GM21576 (cell line): ENCODE measurements at regions not wholly inside any gene's neighbourhood (a gene's known extent, or its start where the extent isn't known, plus 50 kb on each side); places are given as distances from the start of the nearest gene placed in this dataset.

ENCODE experiments used
- ATAC-seq: cut with Tn5 transposase; IDR thresholded peaks from one replicate; pipeline ENCODE4 v1.9.1; 2021; ENCODE audit warnings: mild to moderate bottlenecking, moderate library complexity; ENCODE audit not compliant: unreplicated experiment

DNA sequence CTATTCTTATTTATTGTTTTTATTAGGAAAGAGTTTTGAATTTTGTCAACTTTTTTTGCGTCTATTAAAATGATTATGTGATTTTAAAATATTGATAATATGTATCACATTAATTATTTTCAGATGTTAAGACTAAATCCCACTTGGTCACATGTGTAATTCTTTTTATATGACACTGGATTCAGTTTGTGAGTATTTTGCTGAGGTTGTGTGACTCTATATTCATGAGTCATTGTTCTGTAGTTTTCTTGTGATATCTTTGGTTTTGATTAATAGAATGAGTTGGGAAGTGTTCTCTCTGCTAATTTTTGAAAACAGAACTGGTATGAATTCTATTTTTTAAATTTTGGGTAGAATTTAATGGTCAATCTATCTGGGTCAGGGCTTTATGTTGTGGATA lies 317.9 kb downstream of the ETS1 start:
- no peak for ATAC-seq

DNA sequence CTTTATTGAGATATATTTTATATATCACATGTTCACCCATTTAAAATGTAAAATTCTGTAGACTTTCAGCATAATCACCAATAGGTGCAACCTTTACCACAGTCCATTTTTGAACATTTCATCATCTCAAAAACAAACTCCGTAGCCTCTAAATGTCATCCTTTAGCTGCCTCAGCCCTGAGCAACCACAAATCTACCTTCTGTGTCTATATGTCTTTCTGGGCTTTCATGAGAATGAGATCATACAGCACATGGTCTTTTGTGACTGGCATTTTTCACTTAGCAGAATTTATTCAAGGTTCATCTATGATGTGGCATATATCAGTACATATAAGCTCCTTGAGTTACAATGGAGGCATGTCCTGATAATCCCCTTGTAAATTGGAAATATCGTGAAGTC lies 320.5 kb downstream of the ETS1 start:
- ATAC-seq = no peak

DNA sequence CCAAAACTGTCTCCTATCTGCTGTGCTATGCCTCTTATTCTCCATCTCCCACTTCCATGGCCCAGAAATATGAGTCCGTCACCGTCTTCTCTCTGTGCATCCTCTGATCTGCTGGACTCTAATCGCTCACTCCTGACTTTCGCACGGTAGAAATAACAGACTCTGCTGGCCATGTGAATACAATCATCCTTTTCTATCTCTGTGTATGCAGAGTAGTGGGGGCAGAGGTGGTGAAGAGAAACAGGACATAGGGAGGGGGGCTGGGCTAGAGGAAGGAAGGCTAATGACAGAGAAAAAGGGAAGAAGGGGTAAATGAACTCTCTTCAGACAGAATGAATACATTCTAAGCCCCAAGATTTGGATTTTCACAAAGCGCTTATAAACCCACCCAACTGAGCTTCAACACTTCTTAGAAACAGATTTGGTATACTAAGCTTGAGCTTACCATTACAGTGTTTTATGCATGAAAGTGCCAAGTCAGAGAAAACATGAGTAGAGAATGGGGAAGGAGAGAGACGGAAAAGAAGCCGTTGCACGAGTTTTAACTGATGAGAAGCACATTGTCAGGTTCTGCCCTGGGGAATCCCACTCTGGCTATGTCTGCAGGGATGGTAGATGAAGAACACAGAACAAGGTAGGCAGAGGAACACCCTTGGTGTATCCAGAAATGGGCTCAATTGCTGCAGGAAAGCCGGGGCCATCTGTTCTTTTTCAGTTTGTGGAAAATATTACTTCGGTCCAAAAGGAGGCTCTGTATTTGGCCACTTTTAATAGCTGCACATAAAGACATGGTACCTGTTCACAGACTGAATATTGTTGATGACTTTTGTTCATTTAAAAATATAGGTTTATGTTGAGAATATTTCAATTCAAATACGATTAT lies 324.7 kb downstream of the ETS1 start:
- ATAC-seq = no peak

- no peak for ATAC-seq
Measured at GRCh38 chr11:128261011-128261421, 326.3 kb downstream of the ETS1 start.

GRCh38 chr11:128260398-128260797 lies 327.0 kb downstream of the ETS1 start:
- no peak for ATAC-seq

GRCh38 chr11:128259816-128260215 lies 327.5 kb downstream of the ETS1 start:
- no peak for ATAC-seq

DNA sequence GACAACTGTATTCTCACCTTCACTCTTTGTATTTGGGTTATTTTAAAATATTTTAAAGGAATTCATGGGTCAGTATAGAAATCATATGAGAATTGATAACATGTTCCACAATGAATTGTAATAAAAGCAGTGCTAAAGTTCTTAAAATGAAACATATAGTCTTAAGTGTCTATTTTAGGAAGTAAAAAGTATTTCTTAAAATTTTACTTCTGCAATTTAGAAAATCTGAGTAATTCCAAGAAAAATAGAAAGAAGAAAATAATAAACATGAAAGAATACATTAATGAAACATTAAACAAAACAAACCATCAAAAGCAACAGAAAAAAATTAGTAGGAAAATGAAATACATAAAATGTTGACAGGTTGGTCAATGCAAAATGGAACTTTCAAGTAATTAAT lies 332.4 kb downstream of the ETS1 start:
- ATAC-seq = no peak

GRCh38 chr11:128251140-128251539 lies 336.2 kb downstream of the ETS1 start:
- ATAC-seq = no peak

GRCh38 chr11:128250482-128250881 lies 336.9 kb downstream of the ETS1 start:
- ATAC-seq = no peak

GRCh38 chr11:128246810-128247594 lies 340.4 kb downstream of the ETS1 start:
- no peak for ATAC-seq

DNA sequence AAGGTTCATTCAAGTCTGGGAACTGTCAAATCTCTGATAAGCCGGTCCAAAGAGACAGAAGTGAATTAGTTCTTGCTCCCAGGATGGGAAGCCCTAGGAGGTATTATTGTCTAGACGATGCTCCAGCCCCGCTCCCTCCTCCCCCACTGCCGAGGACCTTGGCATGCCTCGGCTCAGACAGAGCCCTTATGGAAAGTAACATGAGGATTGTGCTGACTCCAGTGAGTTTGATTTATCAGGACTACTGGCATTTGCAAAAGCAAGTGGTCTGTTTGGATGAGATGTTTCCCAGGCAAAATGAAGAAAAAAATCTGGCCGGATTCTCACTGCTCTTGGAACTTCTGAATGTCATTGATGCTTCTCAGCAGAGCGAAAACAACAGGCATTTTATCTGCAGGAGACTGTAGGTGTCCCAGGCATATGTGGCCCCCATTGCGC lies 341.0 kb downstream of the ETS1 start:
- ATAC-seq = no peak

GRCh38 chr11:128244871-128245270 lies 342.5 kb downstream of the ETS1 start:
- ATAC-seq = no peak

- ATAC-seq = no peak
Measured at GRCh38 chr11:128242451-128242850, 344.9 kb downstream of the ETS1 start.

- ATAC-seq = no peak
Measured at GRCh38 chr11:128240546-128240945, 346.8 kb downstream of the ETS1 start.

- no peak for ATAC-seq
Measured at GRCh38 chr11:128239306-128239705, 348.1 kb downstream of the ETS1 start.

DNA sequence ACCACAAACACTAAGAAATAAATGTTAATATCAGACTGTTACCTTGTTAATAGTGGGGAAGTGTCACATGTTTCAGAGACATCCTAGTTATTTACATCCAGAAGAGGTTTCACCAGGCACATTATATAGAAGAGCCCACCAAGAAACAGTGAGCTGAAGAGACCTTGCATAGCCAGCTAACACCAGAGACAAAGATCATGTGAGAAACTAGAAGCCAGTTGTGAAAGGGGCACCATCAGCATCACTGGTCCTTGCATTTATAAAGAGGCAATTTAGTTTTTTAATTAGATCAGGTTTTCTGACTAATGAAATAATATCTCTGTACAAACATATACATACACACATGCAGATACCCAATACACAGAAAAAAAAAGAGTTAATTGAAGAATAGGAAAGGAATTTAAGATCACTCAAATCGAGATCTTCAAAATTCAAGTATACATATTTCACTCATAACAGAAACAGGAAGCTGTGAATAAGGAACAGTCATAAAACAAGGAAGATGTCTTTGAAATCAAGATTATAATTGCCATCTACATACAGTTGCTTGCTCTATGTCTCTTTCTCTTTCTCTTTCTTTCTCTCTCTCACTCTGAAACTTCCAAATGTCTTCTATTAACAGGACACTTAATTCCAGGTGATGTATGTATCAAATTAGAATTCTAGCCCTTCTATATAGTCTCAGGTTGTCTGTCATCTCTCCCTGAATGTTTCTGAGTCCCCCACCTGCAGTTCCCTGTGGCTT lies 348.7 kb downstream of the ETS1 start:
- ATAC-seq = no peak

DNA sequence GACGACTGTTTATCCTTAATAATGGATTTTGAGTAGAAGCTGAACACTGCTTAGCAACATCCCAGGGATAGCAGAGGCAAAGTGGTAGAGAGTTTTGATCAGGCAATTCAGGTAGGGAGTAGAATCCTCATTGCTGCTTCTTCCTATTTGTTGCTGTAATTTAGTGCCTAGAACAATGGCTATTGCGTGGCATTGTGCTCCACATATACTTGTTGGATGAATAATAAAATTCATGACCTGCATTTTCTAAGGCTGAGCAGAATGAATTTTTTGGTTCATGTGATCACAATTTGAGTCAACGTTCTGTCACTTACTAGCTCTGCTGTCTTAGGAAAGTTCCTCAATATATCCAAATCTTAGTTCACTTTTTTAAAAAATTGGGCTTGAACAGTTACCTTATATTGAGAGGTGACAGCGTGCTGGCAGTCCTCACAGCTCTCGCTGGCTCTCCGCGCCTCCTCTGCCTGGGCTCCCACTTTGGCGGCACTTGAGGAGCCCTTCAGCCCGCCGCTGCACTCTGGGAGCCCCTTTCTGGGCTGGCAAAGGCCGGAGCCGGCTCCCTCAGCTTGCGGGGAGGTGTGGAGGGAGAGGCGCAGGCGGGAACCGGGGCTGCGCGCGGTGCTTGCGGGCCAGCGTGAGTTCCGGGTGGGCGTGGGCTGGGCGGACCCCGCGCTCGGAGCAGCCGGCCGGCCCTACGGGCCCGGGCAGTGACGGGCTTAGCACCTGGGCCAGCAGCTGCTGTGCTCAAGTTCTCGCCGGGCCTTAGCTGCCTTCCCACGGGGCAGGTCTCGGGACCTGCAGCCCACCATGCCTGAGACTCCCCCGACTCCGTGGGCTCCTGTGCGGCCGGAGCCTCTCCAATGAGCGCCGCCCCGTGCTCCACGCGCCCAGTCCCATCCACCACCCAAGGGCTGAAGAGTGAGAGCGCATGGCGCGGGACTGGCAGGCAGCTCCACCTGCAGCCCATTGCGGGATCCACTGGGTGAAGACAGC lies 350.6 kb downstream of the ETS1 start:
- no peak for ATAC-seq

DNA sequence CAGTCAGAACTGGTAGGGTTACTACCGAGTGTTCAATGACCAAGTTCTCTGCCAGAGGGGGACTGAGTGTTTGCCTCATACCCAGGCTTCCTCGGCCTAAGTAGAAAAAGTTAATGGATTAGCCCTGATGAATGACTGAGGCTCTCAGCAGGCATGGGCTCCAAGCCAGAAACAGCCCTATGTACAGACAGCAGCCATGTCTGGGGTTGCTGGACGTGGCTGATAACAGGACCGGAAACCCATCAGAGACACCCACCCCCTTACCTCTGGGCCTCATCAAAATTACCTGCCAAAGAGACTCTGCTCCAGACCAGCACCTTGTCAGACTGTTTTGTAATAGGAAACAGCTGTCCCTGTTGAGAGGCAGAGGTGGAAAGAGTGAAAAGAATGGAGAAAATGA lies 351.4 kb downstream of the ETS1 start:
- ATAC-seq = no peak

DNA sequence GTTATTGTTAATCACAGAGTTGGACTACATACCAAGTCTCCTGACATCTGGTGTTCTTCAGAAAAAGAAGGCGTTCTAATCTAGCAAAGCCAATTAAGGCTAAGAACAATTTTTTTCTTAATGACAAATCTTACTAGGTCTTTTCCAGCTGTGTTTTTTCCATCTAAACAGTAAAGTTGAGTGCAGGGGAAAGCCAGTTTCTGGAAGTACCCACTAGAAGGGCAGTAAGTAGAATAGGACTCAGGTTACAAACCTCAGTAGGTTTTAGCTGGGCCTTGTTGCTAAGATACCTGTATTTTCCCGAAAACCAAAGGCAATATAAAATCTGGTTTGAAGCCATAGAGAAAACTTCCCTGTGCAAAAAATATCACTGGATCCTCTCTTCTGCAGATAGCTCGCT lies 351.9 kb downstream of the ETS1 start:
- ATAC-seq = no peak

GRCh38 chr11:128234143-128234542 lies 353.2 kb downstream of the ETS1 start:
- no peak for ATAC-seq
